ENCODE measurements at regions not wholly inside any gene's neighbourhood (a gene's known extent, or its start where the extent isn't known, plus 50 kb on each side); places are given as distances from the start of the nearest gene placed in this dataset.
A peak's percentile ranks its signal among the peaks of the same experiment; 100 is the strongest.

DNA sequence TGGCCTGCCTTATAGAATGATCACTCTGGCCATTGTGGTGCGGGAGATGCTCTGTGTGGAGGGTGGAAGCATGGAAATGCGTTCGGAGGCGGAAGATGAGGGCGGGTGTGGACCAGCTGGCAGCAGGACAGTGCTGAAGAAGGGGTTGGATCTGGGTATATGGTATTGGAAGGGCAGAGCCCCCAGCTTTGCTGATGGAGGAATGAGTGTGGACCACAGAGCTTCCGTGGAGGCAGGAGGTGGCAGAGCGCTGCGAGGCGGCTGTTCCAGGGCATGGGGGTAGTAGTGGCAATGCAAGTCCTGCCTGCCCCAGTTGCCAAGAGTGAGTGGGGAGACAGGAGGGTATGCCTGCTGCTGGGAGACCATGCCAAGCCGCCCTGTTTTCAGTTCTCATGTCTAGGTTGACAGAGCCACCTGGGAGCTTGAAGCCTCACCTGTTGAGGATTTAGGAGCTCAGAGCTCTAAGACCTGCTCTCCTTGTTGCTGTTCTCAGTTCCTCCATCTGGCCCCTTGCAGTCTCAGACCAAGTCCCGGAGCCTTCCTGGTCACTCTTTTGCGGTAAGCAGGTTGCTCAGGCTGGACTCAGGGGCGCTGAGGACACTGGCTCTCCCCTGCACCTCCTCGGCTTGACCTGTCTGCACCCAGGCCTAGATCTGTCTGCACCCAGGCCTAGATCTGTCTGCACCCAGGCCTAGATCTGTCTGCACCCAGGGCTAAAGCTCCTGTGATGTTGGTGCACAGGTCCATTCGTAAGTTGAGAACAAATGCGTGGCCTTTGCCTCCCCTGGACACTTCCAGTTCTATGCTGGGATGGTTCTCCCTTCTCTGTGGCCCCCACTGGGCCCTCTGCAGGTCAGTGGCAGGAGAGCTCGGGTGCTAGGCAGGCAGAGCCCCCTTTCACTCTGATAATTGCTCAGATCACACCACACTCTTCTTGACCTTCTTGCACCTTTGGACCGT, 290.5 kb upstream of the HS6ST1 start:
- intact Hi-C loops (cut with DNase I) = no loop called here
- DNase-seq (peak; percentile 49), ATAC-seq (no peak)

GRCh38 chr2:128610496-128610895, 291.8 kb upstream of the HS6ST1 start:
- no peak overlapping the region for H3K4me3 ChIP-seq
- intact Hi-C loops (cut with DNase I) = no loop called here

More for the DNA sequence above, 290.5 kb upstream of the HS6ST1 start:
- no peak overlapping the region for H3K27ac ChIP-seq
- H3K36me3 ChIP-seq = no peaks in the 10 kb centered on the region
- H3K9me3 ChIP-seq = no peaks in the 10 kb centered on the region
- H3K27me3 ChIP-seq = no peaks in the 10 kb centered on the region
- no peak overlapping the region for H3K4me3 ChIP-seq
- TF ChIP-seq CTCF (IDR thresholded peaks at IDR 0.05) = no peak
- no peaks in the 10 kb centered on the region for H3K4me1 ChIP-seq

GRCh38 chr2:128611421-128612320, 293.0 kb upstream of the HS6ST1 start:
- no peaks in the 10 kb centered on the region for H3K9me3 ChIP-seq
- no peak for ATAC-seq
- H3K4me3 ChIP-seq = no peak overlapping the region
- H3K27me3 ChIP-seq = no peaks in the 10 kb centered on the region
- no peak for TF ChIP-seq CTCF (IDR thresholded peaks at IDR 0.05)
- H3K27ac ChIP-seq = no peak overlapping the region
- peak; percentile 54 for DNase-seq
- no peaks in the 10 kb centered on the region for H3K36me3 ChIP-seq
- H3K4me1 ChIP-seq = no peaks in the 10 kb centered on the region
- intact Hi-C loops (cut with DNase I) = no loop called here

More at GRCh38 chr2:128610496-128610895, 291.8 kb upstream of the HS6ST1 start:
- no peaks in the 10 kb centered on the region for H3K4me1 ChIP-seq
- no peaks in the 10 kb centered on the region for H3K36me3 ChIP-seq
- H3K9me3 ChIP-seq = no peaks in the 10 kb centered on the region
- no peak for ATAC-seq
- no peak overlapping the region for H3K27ac ChIP-seq
- no peak for DNase-seq
- H3K27me3 ChIP-seq = no peaks in the 10 kb centered on the region
- no peak for TF ChIP-seq CTCF (IDR thresholded peaks at IDR 0.05)

GRCh38 chr2:128612628-128613027, 294.0 kb upstream of the HS6ST1 start:
- Histone ChIP-seq H3K4me1 (no peaks in the 10 kb centered on the region), H3K9me3 (no peaks in the 10 kb centered on the region), H3K36me3 (no peaks in the 10 kb centered on the region), H3K27me3 (no peaks in the 10 kb centered on the region), H3K27ac (no peak overlapping the region), H3K4me3 (no peak overlapping the region)
- DNase-seq = peak; percentile 21
- no peak for ATAC-seq
- intact Hi-C loops (cut with DNase I) = no loop called here
- no peak for TF ChIP-seq CTCF (IDR thresholded peaks at IDR 0.05)

GRCh38 chr2:128613351-128613750, 294.7 kb upstream of the HS6ST1 start:
- TF ChIP-seq CTCF (IDR thresholded peaks at IDR 0.05) = no peak
- DNase-seq (peak; percentile 17), ATAC-seq (no peak)
- H3K27ac ChIP-seq = no peak overlapping the region
- H3K36me3 ChIP-seq = no peaks in the 10 kb centered on the region
- no peaks in the 10 kb centered on the region for H3K9me3 ChIP-seq
- intact Hi-C loops (cut with DNase I) = no loop called here
- no peak overlapping the region for H3K4me3 ChIP-seq
- no peaks in the 10 kb centered on the region for H3K4me1 ChIP-seq
- H3K27me3 ChIP-seq = no peaks in the 10 kb centered on the region
